ENCODE measurements at regions not wholly inside any gene's neighbourhood (a gene's known extent, or its start where the extent isn't known, plus 50 kb on each side); places are given as distances from the start of the nearest gene placed in this dataset.

- DNase-seq, result no peak
Observed at GRCh38 chr6:159099276-159099675, 54.5 kb upstream of the TAGAP start.

GRCh38 chr6:159098636-159099106, 53.9 kb upstream of the TAGAP start:
- DNase-seq, result no peak

GRCh38 chr6:159097256-159097655, 52.5 kb upstream of the TAGAP start:
- DNase-seq, result no peak

- no peak for DNase-seq
Observed at GRCh38 chr6:159095616-159096015, 50.8 kb upstream of the TAGAP start.

- DNase-seq, result no peak
Observed at GRCh38 chr6:159094444-159095252, 49.9 kb upstream of the TAGAP start.

All from SHP77 treated with DMSO at 0.1 percent for 48 hours (cell line).